Activated T-cell treated with anti-CD3 and anti-CD28 coated beads for 48 hours (primary cell): ENCODE measurements at regions not wholly inside any gene's neighbourhood (a gene's known extent, or its start where the extent isn't known, plus 50 kb on each side); places are given as distances from the start of the nearest gene placed in this dataset.
"Not testable (repeated sequence)": the region's sequence is repeated elsewhere in the genome, so short reads cannot be mapped to it uniquely, and the experiment has no call there.

Source experiments
- DNase-seq: peaks from one replicate; pipeline ENCODE4 v3.0.0-alpha.2; 2020; ENCODE audit warnings: low read depth

DNA sequence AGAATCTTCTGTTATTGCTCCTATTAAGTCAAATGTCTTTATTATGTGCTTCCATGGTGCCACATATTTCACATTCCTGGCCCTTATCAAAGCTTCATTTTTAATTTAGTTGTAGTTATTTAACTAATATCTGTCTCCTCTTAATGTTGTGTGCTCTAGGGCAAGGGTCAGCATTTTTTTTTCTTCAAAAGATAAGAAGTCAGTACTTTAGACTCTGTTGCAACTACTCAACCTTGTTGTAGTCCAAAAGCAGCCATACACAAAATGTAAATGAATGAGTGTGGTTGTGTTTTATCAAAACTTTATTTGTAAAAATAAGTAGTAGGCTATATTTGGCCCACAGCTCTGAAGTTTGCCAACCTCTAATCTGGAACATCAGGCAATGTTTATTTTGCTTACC, 394.7 kb upstream of the CBLB start:
- no peak for DNase-seq

DNA sequence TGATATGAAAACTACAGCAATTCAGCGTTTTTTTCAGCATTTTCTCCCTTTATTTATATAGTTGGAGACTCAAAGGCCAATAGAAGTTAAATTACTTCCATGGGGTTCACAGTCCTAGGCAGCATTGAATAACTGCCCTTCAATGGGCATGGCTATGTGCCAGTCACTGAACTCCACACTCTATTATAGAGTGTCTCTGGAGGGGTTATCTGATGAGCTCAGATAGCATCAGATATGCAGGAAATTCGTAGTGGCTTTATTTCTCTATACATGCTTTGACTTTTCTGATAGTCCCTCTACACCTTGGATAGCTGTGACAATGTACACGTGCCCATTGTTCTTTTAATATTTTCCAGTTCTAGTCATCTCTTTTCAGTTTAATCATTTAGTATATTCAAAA, 396.9 kb upstream of the CBLB start:
- no peak for DNase-seq

DNA sequence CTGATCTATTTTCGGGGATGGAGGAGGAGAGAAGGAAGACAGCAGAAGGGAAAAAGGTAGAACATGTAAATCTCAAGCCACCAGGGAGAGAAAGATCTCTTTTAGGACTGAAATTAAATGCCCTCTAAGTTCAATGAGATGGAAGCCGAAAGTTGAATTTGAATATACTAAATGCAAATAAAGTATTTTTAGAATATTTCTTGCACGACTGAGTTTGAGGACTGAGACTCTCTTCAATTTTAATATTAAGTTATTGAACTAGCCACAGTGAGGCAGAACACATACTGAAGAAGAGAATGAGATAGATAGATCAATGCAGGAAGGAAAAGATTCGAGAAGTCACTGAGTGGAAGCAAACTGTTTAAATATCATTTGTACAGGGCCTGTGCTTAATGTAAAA, 399.9 kb upstream of the CBLB start:
- no peak for DNase-seq

DNA sequence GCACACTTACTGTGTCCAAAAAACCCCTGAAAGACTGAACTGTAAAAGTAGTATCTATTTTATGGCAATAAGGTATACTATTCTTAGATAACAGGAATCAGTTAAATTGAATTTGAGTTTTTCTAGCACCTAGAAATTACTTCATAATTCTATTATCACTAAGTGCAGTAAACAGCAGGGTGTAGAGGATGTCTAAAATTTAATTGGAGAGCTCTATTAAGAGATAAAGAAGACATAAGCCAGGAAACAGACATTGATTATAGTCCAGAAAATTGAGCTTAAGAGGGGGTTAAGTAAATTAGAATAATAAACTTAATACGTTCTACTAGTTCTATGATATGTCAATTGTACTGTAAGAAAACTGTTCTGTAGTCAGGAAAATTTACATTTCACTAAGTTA, 403.5 kb upstream of the CBLB start:
- no peak for DNase-seq

DNA sequence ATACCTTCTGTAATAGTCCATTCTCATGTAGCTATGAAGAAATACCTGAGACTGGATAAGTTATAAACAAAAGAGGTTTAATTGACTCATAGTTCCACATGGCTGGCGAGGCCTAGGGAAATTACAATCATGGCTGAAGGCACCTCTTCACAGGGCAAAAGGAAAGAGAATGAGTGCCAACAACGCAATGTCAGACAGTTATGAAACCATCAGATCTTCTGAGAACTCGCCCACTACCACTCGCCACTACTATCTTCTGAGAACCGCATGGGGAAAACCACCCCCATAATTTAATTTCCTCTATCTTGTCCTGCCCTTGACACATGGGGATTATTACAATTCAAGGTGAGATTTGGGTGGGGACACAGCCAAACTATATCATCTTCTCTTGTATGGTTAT, 406.8 kb upstream of the CBLB start:
- no peak for DNase-seq

DNA sequence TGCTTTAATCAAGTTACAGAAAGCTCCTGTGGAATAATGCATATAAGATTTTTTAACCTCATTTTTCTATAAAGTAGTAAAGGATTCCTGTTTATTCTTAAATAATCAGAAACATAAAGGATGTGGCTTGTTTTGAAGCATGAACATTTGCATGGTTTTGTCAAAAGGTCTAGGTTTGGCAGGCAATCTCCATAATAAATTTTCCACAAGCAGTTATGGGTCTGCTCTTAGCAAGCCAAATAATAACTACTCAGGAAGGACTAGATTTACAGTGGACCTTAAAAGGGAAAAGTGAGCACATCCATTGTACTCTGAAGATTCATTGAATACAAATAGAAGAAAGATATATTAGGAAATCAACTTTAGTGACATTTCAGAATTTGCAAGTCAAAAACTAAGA, 407.3 kb upstream of the CBLB start:
- DNase-seq: no peak

DNA sequence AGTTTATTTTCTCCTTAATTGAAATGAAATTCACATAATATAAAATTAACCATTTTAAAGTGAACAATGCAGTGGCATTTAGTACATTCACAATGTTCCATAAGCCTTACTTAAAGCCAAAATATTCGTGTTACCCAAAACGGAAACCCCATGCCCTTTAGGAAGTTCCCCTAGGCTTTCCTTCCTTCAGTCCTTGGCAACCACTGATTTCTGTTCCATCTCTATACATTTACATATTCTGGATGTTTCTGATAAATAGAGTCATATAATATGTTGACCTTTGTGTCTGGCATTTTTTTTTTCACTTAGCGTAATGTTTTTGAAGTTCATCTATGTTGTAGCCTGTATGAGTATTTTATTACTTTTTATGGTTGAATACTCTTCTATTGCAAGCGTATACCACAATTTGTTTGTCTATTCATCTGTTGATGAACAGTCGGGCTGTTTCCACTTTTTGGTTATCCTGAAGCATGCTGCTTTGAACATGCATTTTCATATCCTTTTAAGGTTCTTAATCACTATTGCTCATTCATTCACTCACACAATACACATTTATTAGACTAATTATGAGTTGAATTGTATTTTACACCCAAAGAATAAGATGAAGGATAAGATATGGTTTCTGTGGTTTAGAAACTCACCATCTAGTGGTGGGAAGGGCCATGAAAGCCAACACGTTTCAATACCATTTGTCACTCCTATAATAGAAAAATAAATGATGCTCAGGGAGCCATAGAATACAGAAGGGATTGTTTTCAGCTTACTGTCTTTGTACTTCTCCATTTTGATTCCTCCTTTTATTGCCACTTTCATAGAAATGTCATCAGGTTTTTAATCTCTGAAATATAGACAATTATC, 408.2 kb upstream of the CBLB start:
- no peak for DNase-seq

DNA sequence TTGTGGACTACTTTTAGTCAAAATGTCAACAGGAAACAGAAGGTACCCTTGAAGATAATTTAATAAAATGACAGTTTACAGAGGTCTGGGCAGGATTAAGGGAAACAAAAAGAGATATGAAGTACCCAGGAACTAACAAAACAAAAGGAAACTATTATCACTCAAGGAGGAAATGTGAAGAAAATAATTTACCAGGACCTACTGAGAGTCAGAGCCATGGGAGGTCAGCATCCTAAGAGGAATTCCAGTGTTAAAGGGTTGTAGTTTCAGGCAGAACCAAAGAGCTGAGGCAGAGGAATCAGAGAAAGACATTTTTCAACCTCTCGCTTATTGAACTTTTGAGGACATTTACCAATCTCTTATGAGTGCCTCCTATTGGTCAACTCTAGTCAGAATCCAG, 408.9 kb upstream of the CBLB start:
- no peak for DNase-seq

DNA sequence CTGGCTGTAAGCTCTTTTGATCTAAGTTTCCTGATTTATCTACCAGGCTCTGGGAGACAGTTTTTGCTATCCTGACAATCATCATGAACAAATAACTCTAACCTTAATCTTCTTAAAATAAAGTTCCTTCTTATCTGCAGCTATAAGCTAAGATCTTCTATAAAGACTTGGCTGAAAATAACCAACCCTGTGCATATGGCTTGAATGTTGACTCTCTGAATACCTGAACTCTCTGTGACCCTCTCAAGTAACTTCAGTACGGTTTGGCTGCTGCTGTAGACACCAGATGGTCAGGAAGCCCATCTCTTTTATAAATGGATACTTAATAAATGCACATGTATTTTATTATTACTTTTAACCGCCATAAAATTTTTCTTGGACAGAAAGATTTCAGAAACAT, 412.4 kb upstream of the CBLB start:
- DNase-seq: no peak

DNA sequence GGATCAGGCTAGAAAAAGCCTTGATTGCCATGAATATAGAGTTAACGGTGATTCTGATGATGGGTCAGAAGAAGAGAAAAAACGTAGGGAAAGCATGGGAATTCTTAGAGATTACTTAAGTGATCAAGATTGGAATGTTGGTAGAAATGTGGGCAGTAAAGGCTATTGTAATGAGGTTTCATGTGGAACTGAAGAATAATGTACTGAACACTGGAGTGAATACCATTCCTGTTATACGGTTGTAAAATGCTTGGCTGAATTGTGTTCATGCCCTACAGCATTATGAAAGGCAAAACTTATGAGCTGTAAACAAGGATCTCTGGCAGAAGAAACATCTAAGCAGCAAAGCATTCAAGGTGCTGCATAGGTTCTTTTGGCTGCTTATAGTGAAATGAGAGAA, 414.1 kb upstream of the CBLB start:
- no peak for DNase-seq

DNA sequence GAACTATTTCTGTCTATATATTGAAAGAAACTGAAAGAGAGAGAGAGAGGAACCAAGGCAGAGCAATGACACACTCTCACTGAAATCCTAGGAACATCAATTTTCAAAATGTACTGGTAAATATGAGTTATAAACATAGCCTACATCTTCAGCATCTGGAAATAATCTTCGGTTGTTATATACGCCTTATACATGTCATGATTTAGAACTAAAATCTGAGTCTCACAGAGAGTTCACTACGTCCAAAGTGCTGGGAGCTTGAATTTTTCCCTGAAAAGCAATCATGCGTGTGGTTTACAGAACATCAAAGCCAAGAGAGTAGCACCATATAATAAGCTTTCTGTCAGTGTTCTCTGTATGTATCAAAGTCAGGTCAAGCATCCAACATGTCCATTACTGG, 420.0 kb upstream of the CBLB start:
- no peak for DNase-seq

DNA sequence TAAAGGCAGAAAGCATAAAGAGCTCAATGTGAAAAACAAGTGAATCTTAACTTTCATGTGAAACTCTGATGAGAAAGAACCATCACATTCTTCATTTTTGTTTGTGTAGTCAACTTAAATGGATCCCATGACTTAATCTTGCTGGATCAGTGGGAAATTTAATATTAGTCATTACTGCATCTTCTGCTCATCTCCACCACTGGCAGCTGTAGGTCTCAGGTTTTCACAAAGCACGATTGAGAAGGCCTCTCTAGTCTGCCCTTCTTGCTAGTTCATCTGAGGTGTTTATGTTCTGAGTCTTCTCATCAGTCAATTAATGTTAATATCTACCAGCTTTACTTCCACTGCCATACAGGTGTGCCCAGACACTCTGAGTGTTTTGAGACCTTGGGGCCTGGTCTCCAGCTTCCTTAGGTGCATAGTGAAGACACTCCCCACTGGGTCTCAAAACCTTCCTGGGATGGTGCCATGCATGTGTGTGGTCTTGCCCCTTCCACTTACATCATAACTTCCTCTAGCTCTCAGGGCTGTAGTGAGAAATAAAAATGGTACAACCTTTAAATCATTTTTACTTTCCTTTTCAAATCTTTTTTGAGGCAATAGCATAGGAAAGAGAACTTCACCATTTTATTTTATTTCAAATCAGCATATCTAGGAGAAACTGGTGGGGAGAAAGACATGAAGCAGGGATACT, 421.6 kb upstream of the CBLB start:
- no peak for DNase-seq

DNA sequence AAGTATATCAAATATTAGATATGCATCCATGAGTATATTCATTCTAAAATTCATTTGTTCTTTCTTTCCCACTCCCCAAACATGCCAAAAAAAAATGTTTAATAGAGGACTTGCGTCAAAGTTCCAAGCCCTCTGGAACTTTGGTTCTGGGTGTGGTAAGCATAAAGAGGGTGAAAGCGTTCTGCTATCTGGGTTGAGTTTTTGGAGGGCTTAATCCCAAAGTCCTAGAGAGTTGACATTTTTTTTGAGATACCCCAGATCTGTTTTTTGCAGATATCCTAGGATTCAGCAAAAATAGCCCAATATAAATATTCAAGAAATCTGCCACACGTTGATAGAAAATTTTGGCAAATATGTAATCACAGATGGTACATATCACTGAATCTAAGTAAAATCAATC, 424.3 kb upstream of the CBLB start:
- no peak for DNase-seq

DNA sequence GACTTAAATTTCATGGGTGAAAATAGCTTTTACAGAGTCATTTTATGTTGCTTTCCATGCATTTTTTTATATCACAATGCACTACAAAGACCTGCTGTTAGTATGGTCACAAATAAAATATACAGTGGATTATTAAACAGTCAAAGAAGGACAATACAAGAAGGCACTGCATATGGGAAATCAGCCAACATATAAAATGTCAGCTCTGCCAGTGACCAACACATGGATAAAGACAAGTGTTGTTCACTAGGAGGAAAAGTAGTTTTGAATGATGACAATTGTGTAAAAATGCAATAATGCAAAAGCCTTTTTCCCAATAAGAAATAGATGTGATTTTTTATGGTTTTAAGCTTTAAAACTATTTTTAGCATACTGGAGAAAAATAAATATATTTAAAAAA, 425.3 kb upstream of the CBLB start:
- no peak for DNase-seq

DNA sequence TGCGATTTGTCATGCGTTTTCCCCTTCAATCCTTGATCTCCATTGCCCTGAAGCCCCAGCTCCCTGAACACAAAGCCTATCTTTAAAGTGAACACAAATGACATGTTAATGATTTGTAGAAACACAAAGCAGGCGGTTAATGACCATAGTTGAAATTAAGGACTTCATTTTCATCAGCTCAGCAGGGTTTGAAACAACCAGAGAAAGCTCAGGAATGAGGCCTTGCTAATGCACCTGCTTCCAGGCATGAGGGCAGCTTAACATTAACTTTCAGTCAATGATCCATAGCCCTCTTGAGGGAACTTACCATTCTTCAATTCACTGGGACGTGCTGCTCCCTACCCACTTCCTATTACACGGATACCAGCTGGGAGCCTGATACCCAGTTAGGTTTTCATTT, 427.2 kb upstream of the CBLB start:
- no peak for DNase-seq

DNA sequence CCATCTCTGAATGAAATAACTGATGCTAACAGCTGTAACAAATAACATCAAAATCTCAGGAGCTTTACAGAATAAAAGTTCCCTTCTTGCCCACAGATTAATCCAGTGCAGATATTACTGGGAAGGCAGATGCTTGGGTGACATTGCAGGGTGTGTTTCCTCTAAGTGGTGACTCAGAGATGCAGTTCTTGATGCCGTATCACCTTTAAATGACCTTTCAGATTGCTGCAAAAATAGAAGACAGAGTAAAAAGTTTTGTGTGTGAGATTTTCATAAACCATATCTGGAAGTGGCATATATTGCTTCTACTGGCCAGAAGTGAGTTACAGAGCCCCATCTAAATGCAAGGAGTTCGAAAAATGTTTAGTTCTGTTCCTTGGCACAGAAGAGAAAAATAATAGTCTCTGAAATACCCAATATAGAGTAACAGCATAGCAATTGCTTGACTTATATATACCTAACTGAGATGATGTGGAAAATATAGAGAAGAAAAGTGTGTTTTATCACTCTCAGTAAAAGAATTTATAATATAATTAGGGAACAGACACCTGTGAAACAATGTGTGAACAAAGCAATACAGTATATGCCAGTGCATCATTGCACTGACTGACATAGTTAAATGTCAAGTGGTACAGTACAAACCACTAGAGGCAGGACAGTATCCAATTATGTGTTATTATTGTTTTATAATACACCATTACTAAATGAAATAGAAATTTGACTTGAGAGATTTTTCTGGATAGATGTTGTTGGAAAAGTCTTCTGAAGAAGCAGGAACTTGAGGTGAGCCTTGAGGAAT, 430.7 kb upstream of the CBLB start:
- DNase-seq: no peak

DNA sequence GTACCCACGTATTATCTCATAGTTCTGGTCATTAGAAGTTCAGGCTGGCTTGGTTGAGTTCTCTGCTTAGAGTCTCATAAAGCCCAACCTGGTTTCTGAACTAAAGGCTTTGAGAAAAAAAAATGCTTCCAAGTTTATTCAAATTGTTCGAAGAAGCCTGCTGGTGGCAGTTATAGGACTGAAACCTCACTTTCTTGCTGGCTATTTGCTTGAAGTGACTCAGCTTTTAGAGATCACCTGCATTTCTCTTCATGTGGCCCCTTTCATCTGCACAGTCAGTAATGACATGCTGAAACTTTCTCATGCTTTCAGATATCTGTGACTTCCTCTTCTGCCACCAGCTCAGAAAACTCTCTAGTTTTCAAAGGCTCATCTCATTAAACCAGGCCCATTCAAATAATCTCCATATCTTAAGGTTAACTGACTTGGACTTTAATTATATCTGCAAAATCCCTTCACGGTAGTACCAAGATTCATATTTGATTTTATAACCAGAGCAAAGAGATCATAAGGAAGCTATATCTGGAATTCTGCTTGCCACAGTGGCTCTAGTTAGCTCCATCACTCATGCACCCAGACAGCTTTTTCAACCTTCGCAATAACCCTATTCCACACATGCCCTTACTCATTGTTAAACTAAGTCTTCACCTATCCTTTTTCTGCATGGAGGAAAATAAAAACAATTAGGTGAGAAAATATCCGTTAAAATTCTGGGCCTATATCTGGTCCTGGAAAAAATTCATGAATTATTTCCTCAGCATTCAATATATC, 433.8 kb upstream of the CBLB start:
- DNase-seq: no peak

DNA sequence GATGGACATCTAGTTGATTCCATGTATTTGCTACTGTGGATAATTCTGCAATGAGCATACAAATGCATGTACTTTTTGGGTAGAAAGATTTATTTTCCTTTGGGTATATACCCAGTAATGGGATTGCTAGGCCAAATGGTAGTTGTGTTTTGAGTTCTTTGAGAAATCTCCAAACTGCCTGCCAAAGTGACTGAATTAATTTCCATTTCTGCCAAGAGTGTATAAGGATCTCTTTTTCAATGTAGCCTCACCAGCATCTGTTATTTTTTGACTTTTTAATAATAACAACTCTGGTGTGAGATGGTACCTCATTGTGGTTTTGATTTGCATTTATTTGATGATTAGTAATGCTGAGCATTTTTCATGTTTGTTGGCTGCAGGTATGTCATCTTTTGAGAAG, 435.0 kb upstream of the CBLB start:
- no peak for DNase-seq

DNA sequence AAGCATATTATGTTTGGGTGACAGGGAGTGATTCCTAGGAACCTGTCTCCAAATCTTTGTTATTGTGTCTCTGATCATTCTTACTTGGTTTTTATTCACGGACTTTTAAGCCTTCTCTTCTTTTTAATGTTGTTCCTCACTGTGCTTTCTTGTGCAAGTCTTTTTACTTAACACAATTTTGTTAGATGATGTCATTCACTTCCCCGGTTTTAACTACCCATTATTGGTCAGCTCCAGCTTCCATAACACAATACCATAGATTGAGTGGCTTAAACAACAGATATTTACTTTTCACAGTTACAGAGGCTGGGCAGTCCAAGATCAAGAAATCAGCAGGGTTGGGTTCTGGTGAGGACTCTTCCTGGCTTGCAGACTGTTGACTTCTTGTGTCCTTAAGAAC, 436.3 kb upstream of the CBLB start:
- no peak for DNase-seq

DNA sequence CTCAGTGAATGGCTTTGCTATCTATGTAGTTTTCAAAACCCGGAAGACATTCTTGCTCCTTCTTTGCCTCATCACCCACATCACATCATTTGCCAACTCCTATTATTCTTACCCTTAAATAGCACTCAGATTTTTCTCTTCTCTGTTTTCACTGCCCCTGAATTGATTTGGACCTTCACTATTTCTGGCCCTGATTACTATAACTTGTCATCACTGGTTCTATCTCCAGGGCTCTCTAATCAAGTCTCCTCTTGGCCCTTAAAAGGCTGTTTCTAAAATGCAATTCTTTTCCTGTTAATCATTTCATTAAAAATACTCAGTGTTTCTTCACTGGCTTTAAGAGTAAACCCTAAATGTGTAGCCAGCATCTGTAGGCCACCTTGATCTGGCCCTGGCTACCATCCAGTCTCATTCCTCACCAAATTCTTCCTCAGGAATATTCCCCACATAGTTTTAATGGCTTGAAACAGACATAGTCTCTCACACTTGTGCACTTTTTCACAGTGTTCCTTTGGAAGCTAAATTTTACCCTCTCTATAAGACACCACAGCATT, 437.1 kb upstream of the CBLB start:
- no peak for DNase-seq

DNA sequence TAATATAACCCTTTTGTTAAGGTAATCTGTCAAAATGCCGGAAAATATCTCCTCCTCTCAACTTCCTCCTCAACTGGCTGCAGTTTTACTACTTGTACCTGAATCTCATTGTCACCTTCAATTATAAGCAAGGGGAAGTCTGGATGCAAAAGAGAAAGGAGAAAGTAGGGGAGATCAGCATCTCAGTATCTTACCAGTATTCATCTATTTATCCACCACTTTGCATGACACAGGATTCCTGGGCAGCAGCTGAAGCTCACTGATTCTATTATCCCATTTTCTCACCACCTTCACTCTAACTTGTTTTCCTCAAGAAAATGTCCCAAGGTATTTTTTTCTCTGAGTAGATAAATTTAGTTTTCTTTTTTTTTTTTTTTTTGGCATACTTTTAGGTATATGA, 440.5 kb upstream of the CBLB start:
- no peak for DNase-seq

DNA sequence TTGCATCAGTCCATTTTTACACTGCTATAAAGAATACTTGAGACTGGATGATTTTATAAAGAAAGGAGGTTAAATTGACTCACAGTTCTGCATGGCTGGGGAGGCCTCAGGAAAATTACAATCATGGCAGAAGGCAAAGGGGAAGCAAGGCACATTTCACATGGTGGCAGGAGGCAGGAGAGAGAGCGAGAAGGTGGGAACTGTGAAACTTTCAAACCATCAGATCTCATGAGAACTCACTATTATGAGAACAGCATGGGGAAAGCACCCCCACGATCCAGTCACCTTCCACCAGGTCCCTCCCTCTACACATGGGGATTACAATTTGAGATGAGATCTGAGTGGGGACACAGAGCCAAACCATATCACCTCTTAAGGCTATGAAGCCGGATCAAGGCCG, 441.0 kb upstream of the CBLB start:
- not testable (repeated sequence) for DNase-seq
